RWPE1 (cell line): ENCODE measurements at regions not wholly inside any gene's neighbourhood (a gene's known extent, or its start where the extent isn't known, plus 50 kb on each side); places are given as distances from the start of the nearest gene placed in this dataset.

Experiments
- CTCF ChIA-PET: fragments of 350-600 bp; sonication (Branson Sonifier 250); formaldehyde crosslinking; extraction: SDS; loops from one replicate; lab custom pipeline; 2021; lab: Yijun Ruan, JAX
- POLR2A ChIA-PET: fragments of 400-600 bp; formaldehyde crosslinking; extraction: SDS; loops from one replicate; lab custom pipeline; 2020; ENCODE audit warnings: antibody characterized with exemption; ENCODE audit not compliant: low non-redundant PET; lab: Yijun Ruan, JAX
- DNase-seq: peaks from one replicate; pipeline ENCODE4 v3.0.0; 2012; ENCODE audit warnings: low spot score
- H3K27ac ChIP-seq: fragments of 450-650 bp; 2 replicates; pipeline ENCODE4 v1.5.1; 2017
- TF ChIP-seq, protein P1 (sequence below): fragments of 450-650 bp; conservative IDR thresholded peaks from 2 replicates; pipeline ENCODE4 v1.5.1; 2017; ENCODE audit warnings: low read depth, mild to moderate bottlenecking

- ChIA-PET POLR2A (no interaction called here), CTCF (no interaction called here)
- TF ChIP-seq, protein P1, sequence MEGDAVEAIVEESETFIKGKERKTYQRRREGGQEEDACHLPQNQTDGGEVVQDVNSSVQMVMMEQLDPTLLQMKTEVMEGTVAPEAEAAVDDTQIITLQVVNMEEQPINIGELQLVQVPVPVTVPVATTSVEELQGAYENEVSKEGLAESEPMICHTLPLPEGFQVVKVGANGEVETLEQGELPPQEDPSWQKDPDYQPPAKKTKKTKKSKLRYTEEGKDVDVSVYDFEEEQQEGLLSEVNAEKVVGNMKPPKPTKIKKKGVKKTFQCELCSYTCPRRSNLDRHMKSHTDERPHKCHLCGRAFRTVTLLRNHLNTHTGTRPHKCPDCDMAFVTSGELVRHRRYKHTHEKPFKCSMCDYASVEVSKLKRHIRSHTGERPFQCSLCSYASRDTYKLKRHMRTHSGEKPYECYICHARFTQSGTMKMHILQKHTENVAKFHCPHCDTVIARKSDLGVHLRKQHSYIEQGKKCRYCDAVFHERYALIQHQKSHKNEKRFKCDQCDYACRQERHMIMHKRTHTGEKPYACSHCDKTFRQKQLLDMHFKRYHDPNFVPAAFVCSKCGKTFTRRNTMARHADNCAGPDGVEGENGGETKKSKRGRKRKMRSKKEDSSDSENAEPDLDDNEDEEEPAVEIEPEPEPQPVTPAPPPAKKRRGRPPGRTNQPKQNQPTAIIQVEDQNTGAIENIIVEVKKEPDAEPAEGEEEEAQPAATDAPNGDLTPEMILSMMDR = no peak
- no peak for DNase-seq
- H3K27ac ChIP-seq = no peak overlapping the region
These were observed 337.3 kb downstream of the DTWD2 start for GRCh38 chr5:118651002-118651401.

DNA sequence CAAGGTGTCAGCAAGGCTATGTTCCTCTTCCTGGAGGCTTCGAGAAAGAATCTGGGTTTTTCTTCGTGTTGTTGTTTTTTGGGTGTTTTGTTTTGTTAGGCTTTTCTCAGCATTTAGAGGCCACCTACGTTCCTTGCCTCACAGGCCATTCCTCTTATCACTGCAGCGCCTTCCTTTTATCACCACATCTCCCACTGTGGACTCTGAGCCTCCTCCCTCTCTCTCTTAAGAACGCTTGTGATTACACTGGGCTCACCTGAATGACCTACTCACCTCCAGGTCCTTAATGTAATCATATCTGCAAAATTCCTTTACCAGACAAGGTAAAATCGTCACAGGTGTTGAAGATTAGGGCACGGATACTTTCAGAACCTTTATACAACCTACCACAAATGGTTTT, 340.8 kb downstream of the DTWD2 start:
- ChIA-PET POLR2A (no interaction called here), CTCF (no interaction called here)
- TF ChIP-seq, protein P1 = no peak
- DNase-seq = no peak
- H3K27ac ChIP-seq = no peak overlapping the region

DNA sequence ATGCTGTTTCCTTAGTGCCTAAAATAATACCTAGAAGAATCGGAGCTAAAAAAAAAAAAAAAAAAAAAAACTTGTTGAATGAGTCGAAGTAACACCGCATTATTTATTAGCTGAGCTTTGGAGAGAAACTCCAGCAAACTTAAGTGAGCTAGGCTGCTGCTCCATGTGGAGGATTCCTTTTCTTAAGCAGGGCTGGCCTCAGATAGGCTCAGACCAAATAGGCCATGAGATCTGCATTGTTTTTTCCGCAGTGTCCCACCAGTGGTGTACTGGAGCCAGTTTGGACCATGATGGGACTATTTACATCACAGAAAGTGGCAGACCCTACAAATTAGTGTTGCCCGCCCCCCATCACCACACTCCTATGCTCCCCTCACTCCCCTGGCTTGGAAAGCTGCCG, 341.4 kb downstream of the DTWD2 start:
- POLR2A ChIA-PET = no interaction called here
- TF ChIP-seq, protein P1 = no peak
- CTCF ChIA-PET = no interaction called here
- no peak for DNase-seq
- no peak overlapping the region for H3K27ac ChIP-seq

DNA sequence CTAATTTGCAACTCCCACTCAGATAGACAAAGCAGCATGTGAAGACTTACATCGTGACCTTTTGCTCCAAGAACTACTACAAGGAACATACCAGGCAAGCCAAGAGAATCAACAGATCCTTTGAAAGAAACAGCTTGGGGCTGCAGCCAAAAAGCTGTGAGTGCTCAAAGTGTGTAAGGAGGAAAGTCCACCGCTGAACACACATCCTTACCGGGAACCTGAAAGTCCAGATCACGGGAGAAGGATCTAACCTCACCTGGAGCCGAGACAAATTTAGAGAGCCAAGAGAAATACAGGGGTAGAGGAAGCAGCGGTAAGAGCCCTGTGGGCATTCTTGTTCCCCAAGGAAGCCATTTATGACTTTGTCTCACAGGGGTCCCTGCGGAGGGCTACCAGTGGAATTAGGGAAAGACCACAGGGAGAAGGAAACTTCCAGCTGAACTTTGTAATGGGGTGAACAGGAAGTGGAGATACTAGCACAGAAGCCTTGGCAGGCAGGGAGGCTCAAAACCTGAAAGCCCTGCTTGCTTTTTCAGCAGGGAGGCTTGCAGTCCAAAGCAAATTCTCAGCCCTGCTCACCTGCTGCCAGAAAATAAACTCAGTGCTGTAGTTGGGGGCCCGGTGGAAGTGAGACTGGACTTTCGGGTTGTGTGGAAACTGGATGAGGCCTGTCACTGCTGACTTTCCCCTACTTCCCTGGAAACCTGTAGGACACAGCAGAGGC, 350.2 kb downstream of the DTWD2 start:
- no peak overlapping the region for H3K27ac ChIP-seq
- CTCF ChIA-PET = no interaction called here
- TF ChIP-seq, protein P1 = no peak
- DNase-seq = no peak
- POLR2A ChIA-PET = no interaction called here

DNA sequence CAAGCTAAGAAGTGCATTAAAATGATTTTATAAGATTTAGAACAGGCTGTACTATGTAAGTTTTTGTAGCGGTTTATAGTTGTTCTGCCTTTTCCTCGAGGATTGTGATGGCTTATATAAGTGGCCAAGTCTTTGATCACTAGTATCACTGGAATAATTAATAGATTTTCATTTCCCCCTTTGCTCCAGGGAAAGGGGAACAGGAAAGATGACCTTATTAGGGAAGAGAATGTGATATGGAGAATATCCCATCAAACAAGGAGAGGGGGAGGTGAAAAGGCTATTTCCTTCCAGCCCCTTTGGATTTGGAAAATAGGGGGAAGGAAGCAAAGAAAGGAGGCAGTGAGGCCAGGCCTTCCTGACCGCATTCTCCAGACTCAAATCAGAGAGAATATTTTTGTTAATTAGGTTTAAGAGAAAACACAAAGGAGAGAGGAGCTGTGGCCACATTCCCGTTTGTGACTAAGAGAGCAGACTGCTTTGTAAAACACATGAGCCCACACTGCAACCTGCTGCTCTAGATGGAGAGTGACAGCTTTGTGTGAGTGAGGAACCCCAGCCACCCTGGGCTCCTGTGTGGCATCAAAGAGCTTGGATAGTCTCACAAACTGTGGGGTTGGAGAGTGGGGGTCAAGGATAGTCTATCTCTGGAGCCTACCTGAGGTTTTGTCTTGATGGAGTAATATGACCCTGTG, 359.5 kb downstream of the DTWD2 start:
- H3K27ac ChIP-seq = no peak overlapping the region
- ChIA-PET CTCF (no interaction called here), POLR2A (no interaction called here)
- TF ChIP-seq, protein P1 = no peak
- DNase-seq = no peak

- POLR2A ChIA-PET = no interaction called here
- no peak for DNase-seq
- CTCF ChIA-PET = no interaction called here
- TF ChIP-seq, protein P1 = no peak
- no peak overlapping the region for H3K27ac ChIP-seq
These were observed 368.1 kb downstream of the DTWD2 start for GRCh38 chr5:118620233-118620632.
